SK-MEL-5 (cell line): ENCODE measurements at regions not wholly inside any gene's neighbourhood (a gene's known extent, or its start where the extent isn't known, plus 50 kb on each side); places are given as distances from the start of the nearest gene placed in this dataset.

Source experiments
- DNase-seq: peaks from one replicate; pipeline ENCODE4 v3.0.0-alpha.2; 2016; ENCODE audit warnings: low read depth, low spot score
- in situ Hi-C: cut with HindIII; loops from 2 replicates; pipeline ENCODE4 v1.10.0; 2016; ENCODE audit warnings: low sequenced_read_pairs, high pct_unique_total_duplicates, low pct_unique_long_range_greater_than_20kb

GRCh38 chr13:109868578-109869311 is 82.4 kb upstream of the IRS2 start:
- no peak for DNase-seq
- in situ Hi-C loops, result no loop called here

DNA sequence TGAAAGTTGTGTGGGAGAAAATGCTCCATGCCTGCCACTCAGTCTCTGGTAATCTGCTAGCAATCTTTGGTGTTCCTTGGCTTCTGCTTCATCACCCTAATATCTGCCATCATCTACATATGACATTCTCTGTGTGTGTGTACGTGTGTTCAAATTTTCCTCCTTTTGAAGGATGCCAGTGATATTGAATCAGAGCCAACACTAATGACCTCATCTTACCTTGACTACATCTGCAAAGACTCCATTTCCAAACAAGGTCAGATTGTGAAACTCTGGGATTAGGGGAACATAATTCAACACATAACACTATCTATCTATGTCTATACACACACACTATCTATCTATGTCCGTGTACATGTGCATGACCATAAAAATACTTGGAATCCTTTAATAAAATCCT is 81.4 kb upstream of the IRS2 start:
- no peak for DNase-seq
- in situ Hi-C loops, result no loop called here

GRCh38 chr13:109862627-109863026 is 76.2 kb upstream of the IRS2 start:
- DNase-seq, result no peak
- in situ Hi-C loops, result no loop called here

GRCh38 chr13:109859898-109860297 is 73.5 kb upstream of the IRS2 start:
- DNase-seq, result no peak
- in situ Hi-C loops, result no loop called here

DNA sequence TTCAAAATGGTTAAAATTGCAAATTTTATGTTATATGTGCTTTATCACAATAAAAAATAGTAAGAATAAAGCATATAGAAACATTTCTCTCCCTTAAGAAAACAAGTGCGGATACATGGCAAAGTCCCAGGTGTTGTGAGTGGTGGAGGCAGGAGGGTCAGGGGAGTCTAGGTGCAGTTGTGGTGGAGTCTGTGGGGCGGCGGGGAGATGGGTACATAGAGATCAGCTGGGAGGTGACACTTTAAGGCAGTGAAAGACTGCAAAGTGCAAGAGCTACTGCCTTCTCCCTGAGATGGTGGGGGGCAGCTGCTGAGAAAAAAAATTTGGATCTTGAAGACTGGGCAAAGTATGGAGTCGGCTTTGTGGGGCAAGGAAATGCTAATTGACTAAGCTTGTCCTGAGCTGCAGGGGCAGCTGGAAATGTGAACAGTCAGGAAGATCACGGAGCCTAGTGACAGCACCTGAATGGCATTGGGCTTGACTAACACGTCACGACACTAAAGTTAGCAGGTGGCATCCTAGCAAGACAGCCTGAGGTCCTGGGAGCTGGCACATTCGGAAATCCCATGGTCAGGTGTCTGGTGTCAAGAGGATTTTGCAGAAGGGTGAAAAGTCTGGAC is 72.9 kb upstream of the IRS2 start:
- DNase-seq, result no peak

DNA sequence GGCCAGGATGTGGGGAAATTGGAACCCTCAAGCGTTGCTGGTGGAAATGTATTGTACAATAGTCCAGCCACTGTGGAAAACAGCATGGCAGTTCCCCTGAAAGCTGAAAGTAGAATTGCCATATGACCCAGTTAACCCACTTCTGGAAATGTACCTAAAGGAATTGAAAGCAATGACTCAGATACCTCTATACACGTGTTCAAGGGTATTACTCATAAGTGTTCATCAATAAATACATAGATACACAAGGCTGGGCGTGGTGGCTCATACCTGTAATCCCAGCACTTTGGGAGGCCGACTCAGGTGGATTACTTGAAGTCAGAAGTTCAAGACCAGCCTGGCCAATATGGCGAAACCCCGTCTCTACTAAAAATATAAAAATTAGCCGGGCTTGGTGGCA is 71.9 kb upstream of the IRS2 start:
- in situ Hi-C loops, result no loop called here
- DNase-seq, result no peak

More for the DNA sequence above, 72.9 kb upstream of the IRS2 start:
- in situ Hi-C loops, result no loop called here

GRCh38 chr13:109857803-109858202 is 71.4 kb upstream of the IRS2 start:
- DNase-seq, result no peak
- in situ Hi-C loops, result no loop called here

- DNase-seq, result no peak
- in situ Hi-C loops, result no loop called here
Measured at GRCh38 chr13:109857325-109857724, 70.9 kb upstream of the IRS2 start.

GRCh38 chr13:109856350-109856749 is 70.0 kb upstream of the IRS2 start:
- in situ Hi-C loops, result no loop called here
- no peak for DNase-seq

DNA sequence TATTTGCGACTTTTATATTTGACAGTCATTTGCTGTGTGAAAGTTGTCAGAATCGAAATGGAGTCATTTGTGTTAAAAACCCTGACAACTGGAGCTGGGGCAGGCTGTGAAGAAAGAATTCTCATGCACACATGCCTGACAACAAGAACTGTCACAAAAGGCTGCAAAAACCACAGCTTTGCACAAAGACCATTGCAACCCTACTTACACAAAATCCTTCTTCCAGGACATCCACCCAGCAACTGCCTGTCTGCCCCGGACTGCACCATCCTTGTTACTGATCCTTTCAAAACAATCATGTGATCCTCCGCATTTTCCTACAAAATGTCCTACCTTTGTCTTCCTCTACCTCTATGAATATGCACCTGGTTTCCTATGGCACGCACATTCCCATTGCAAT is 66.8 kb upstream of the IRS2 start:
- DNase-seq, result no peak
- in situ Hi-C loops, result no loop called here

DNA sequence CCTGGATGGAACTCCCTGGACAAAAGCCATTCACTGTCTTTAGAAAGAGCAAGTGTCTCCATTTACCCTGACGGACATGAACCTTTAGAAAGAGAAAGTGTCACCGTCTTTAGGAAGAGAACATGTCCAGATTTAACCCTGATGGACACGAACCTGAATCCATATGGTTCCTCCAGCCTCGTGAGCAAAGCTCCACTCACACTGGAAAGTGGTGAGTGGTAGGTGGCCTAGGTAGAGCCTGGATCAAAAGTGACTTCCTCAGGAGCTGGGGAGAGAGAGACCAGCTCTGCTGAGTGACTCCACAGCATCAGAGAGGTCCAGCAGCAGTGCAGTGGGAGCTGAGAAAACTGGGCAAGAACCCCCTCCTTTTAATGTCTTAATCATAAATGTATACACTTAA is 59.8 kb upstream of the IRS2 start:
- in situ Hi-C loops, result no loop called here
- no peak for DNase-seq

GRCh38 chr13:109844396-109844795 is 58.0 kb upstream of the IRS2 start:
- in situ Hi-C loops, result no loop called here

GRCh38 chr13:109843695-109844094 is 57.3 kb upstream of the IRS2 start:
- in situ Hi-C loops, result no loop called here
- no peak for DNase-seq

More at GRCh38 chr13:109844396-109844795, 58.0 kb upstream of the IRS2 start:
- DNase-seq, result no peak

DNA sequence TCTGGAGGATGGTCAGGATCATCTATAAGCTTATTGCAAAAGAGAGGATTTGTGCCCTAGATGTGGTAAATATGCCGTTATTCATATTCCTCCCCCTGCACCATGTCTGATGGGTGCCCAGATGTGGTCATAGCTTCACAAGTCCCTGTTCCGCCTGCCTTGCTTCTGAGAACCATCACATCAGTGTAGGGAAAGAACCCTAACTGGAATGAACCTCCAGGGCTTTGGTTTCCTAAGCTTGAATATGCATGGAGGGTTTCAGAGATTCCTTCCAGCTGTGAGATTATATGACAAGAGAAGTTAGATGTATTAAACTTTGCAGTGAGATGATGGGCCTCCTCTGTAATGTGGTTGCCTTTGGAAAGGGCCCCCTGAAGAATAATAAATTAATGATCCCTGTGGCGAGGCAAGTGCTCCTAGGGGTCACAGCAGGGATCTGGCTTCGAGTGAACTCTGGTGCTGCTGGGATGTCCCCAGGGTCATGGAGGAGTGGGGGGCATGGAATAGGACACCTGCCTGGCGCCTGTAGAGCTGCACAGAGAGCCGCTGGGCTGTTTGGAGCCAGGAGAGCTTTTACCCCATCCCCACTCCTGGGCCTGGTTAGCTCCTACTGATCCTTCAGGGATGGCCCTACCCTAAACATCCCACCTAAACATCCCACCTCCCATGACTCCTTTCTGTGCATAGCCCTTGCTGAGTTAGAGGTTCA is 56.0 kb upstream of the IRS2 start:
- DNase-seq, result no peak
- in situ Hi-C loops, result no loop called here

- in situ Hi-C loops, result no loop called here
- no peak for DNase-seq
Measured at GRCh38 chr13:109840893-109841287, 54.5 kb upstream of the IRS2 start.

DNA sequence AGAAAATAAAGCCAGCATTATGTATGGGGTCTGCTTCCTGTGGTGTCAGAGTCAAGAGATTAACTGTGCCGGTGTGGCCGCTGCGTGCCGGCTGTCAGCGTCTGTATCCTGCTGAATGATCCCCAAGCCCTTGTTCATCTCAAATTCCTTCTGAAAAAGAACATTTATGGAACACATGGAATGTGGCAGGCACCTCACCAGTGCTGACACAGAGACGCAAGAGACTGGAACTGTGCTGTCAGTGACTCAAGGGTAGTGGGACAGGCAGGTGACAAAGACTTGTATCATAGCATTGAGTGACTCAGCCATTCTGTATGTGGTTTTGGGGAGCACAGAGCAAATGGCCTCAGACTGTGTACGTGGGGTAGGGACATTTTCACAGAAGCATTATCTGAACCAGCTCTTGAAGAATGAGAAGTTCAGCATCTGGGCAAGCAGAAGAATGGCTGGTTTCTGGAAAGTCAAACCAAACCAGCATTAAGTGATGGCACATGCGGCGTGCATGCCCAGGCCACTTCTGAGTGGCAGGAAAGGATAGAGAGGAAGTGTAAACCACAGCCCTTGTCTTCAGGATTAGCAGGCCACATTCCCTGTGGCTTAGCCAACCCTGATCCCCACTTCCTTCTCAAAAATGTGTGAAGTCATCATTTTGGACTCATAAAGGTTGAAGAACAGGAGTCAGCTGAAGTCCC is 54.0 kb upstream of the IRS2 start:
- in situ Hi-C loops, result no loop called here
- DNase-seq, result peak; percentile 67

- in situ Hi-C loops, result no loop called here
- no peak for DNase-seq
Measured at GRCh38 chr13:109836629-109837607, 50.5 kb upstream of the IRS2 start.
